Left lung (tissue), 4 donors: ENCODE measurements at regions not wholly inside any gene's neighbourhood (a gene's known extent, or its start where the extent isn't known, plus 50 kb on each side); places are given as distances from the start of the nearest gene placed in this dataset.

ENCODE experiments used
- ATAC-seq: fragments of 200-7000 bp; cut with Tn5 transposase; one replicate; pipeline ENCODE4 v1.9.1; 2020; ENCODE audit warnings: moderate library complexity
- DNase-seq, 4 donors: peaks; one replicate each; pipeline ENCODE4 v3.0.0-alpha.2; 2013 to 2020
- H3K27ac ChIP-seq, 2 donors: fragments of 200-600 bp; sonication (generic) in 1 of 2; one replicate each; pipeline versions ENCODE4 v1.5.0 to v1.8.0; 2020 to 2021
- H3K27me3 ChIP-seq, 2 donors: fragments of 200-600 bp; sonication (generic) in 1 of 2; one replicate each; pipeline versions ENCODE4 v1.5.0 to v1.8.0; 2020 to 2021
- H3K36me3 ChIP-seq, 2 donors: fragments of 200-600 bp; sonication (generic) in 1 of 2; one replicate each; pipeline versions ENCODE4 v1.5.0 to v1.8.0; 2020 to 2021
- H3K4me1 ChIP-seq, 2 donors: fragments of 200-600 bp; one replicate each; pipeline ENCODE4 v1.8.0; 2021
- H3K4me3 ChIP-seq, 2 donors: fragments of 200-600 bp; sonication (generic) in 1 of 2; one replicate each; pipeline versions ENCODE4 v1.5.0 to v1.8.0; 2020 to 2021; ENCODE audit warnings: mild to moderate bottlenecking in 1 of 2
- H3K9me3 ChIP-seq, 2 donors: fragments of 200-600 bp; sonication (generic) in 1 of 2; one replicate each; pipeline versions ENCODE4 v1.5.0 to v1.8.0; 2020 to 2021
- intact Hi-C, 2 donors: fragments of 100-400 bp; cut with DNase I; formaldehyde crosslinking; loops; one replicate each; pipeline versions ENCODE4 v1.11.2 to v1.14.2; 2022
- TF ChIP-seq, protein P1 (sequence below), 2 donors: fragments of 200-600 bp; sonication (generic) in 1 of 2; IDR thresholded peaks; one replicate each; pipeline versions ENCODE4 v1.5.0 to v1.8.0; 2021; ENCODE audit warnings: antibody characterized with exemption in 2 of 2
- donor health status: DM: no; HTN: yes; CAD: no.
- donor health status: DM: no; HTN: no; CAD: no.

DNA sequence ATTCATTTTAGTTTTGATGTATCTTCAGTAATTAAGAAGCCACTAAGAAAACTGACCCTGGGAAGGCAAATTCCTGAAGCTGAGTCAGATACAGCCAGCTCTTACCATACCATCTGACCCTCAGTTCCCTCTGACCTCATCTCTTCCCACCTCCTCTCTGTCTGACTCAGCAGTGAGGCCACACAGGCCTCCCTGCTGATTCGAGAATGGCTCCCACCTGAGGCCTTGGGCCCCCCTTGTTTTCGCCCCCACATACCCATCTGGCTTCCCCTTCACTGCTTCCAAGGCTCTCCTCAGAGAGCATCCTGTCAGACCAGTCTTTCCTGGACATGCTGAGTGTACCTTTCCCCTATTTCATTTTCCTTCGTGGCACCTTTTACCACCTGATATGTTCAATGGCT is 71.0 kb upstream of the CYP1B1 start:
- H3K9me3 ChIP-seq = no peaks in the 10 kb centered on the region
- peaks cover 9 to 62% of the 10 kb centered on the region in 2 donors for H3K4me1 ChIP-seq
- H3K27ac ChIP-seq = peak overlapping the region; percentile 82 to 87
- TF ChIP-seq, protein P1, sequence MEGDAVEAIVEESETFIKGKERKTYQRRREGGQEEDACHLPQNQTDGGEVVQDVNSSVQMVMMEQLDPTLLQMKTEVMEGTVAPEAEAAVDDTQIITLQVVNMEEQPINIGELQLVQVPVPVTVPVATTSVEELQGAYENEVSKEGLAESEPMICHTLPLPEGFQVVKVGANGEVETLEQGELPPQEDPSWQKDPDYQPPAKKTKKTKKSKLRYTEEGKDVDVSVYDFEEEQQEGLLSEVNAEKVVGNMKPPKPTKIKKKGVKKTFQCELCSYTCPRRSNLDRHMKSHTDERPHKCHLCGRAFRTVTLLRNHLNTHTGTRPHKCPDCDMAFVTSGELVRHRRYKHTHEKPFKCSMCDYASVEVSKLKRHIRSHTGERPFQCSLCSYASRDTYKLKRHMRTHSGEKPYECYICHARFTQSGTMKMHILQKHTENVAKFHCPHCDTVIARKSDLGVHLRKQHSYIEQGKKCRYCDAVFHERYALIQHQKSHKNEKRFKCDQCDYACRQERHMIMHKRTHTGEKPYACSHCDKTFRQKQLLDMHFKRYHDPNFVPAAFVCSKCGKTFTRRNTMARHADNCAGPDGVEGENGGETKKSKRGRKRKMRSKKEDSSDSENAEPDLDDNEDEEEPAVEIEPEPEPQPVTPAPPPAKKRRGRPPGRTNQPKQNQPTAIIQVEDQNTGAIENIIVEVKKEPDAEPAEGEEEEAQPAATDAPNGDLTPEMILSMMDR (IDR thresholded peaks at IDR 0.05) = no peak
- ATAC-seq (peak; percentile 89), DNase-seq (peak in 2 of 4 donors; percentile 21 to 54)
- H3K4me3 ChIP-seq = no peak overlapping the region
- intact Hi-C loops = no loop called here
- H3K27me3 ChIP-seq = no peaks in the 10 kb centered on the region
- no peaks in the 10 kb centered on the region for H3K36me3 ChIP-seq

DNA sequence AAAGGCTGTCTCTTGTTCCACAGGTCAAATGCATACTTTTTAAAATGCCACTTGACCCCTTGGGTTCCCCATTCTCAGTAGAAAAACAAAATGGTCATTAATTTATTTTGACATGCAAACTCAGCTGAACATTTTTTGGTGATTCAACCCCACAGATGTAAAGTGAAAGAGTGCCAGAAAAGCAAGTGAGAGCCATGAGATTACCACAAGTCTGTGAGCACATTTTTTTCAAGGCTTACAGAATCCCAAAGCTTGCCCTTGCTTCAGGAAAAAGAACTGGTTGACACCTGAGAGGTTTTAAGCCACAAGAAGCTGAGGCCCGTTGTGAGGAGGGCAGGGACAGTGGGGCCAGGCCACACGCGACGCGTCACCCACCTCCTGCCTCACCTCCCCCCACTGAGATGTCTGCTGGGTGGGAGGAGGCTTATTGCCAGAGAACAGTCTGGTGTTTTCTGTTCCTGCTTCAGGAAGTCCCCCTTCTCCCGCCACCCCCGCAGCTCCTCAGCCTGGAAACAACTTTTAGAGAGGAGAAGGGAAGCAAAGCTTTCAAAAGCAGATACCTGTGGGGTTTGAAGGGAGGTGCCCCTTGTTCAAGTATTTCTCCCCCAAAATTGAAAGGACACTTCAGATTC is 70.4 kb upstream of the CYP1B1 start:
- TF ChIP-seq, protein P1 (IDR thresholded peaks at IDR 0.05) = no peak
- intact Hi-C loops = no loop called here
- Histone ChIP-seq H3K4me3 (no peak overlapping the region), H3K27me3 (no peaks in the 10 kb centered on the region), H3K4me1 (peaks cover 9 to 58% of the 10 kb centered on the region in 2 donors), H3K36me3 (no peaks in the 10 kb centered on the region), H3K9me3 (no peaks in the 10 kb centered on the region), H3K27ac (peak overlapping the region; percentile 82 to 87)
- peak in 3 of 4 donors; percentile 16 to 78 (median 63) for DNase-seq
- ATAC-seq = peak; percentile 57

DNA sequence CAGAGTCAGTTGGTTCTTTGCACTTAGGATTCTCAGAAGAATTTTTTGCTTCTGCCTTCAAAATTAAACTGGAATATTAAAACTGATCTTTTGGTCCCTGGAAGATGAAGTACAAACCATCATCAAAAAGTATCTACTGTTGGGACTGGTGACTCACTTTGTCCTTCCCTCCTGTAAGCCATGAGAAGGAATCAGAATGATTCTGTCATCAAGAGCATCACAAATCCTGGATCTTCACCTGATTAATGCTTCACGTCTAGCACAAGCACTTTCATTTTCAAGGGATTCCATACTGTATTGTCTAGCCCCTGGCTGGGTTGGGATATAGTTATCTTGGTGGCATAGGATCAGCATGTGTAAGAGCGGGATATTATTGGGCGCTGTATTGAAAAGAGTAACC is 69.3 kb upstream of the CYP1B1 start:
- ATAC-seq = no peak
- H3K4me1 ChIP-seq = peaks cover 9 to 58% of the 10 kb centered on the region in 2 donors
- H3K27ac ChIP-seq = peak overlapping the region; percentile 82 to 87
- H3K9me3 ChIP-seq = no peaks in the 10 kb centered on the region
- intact Hi-C loops = no loop called here
- H3K36me3 ChIP-seq = no peaks in the 10 kb centered on the region
- TF ChIP-seq, protein P1 (IDR thresholded peaks at IDR 0.05) = no peak
- DNase-seq = no peak
- no peak overlapping the region for H3K4me3 ChIP-seq
- no peaks in the 10 kb centered on the region for H3K27me3 ChIP-seq

DNA sequence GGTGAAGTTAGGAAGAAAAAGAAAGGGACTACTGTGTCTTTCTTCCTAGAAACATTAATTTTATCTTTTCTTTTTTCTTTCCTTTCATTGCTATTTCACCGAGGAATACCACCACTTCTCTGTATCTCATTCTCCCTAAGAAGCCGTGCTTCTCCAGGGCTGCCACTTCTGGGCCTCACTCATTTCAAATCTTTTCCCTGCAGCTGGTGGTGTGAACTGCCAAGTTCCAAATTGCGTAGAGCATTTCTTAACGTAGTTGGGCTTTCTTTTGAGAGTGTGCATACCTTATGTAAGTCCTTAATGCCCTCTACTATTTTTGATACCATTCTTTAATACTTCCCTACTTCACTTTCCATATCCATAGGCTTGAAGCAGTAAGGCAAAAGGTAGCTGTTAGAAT is 66.7 kb upstream of the CYP1B1 start:
- Histone ChIP-seq H3K36me3 (peaks cover 0 to 4% of the 10 kb centered on the region in 2 donors), H3K9me3 (no peaks in the 10 kb centered on the region), H3K4me1 (peaks cover 9 to 34% of the 10 kb centered on the region in 2 donors), H3K27me3 (no peaks in the 10 kb centered on the region), H3K4me3 (no peak overlapping the region), H3K27ac (no peak overlapping the region)
- TF ChIP-seq, protein P1 (IDR thresholded peaks at IDR 0.05) = no peak
- intact Hi-C loops = no loop called here
- DNase-seq (no peak), ATAC-seq (no peak)

DNA sequence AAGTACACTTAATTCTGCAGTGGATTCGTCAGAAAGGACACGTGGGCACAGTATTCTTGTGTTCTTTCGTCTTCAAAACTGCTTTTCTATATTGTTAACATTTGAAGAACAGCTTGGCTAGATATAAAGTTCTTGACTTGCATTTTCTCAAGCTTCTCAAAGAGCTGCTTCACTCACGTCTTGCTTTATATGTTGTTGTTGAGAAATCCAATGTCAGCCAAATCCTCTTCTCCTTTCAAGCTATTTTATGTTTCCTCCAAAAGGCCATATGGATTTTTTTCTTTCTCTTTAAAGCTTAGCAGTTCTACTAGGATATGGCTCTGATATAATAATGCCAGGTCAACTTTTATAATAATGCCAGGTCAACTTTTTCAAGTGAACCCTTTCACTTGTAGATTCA is 65.5 kb upstream of the CYP1B1 start:
- Histone ChIP-seq H3K36me3 (peaks cover 0 to 4% of the 10 kb centered on the region in 2 donors), H3K4me3 (no peak overlapping the region), H3K9me3 (no peaks in the 10 kb centered on the region), H3K27me3 (no peaks in the 10 kb centered on the region), H3K4me1 (peaks cover 1 to 23% of the 10 kb centered on the region in 2 donors), H3K27ac (no peak overlapping the region)
- intact Hi-C loops = no loop called here
- ATAC-seq (no peak), DNase-seq (no peak)
- TF ChIP-seq, protein P1 (IDR thresholded peaks at IDR 0.05) = no peak
